Left ventricle myocardium inferior (tissue), 1 donor: ENCODE measurements at regions not wholly inside any gene's neighbourhood (a gene's known extent, or its start where the extent isn't known, plus 50 kb on each side); places are given as distances from the start of the nearest gene placed in this dataset.
"Not testable (repeated sequence)": the region's sequence is repeated elsewhere in the genome, so short reads cannot be mapped to it uniquely, and the experiment has no call there.

Experiments used
- DNase-seq: peaks from one replicate; pipeline ENCODE4 v3.0.0-alpha.2; 2020
- H3K27ac ChIP-seq: fragments of 200-600 bp; replicated peaks from 2 replicates; pipeline ENCODE4 v1.8.0; 2021
- H3K27me3 ChIP-seq: fragments of 200-600 bp; 2 replicates; pipeline ENCODE4 v1.8.0; 2021; ENCODE audit warnings: low read depth
- H3K36me3 ChIP-seq: fragments of 200-600 bp; 2 replicates; pipeline ENCODE4 v1.8.0; 2021
- H3K4me1 ChIP-seq: fragments of 200-600 bp; 2 replicates; pipeline ENCODE4 v1.8.0; 2021
- H3K4me3 ChIP-seq: fragments of 200-600 bp; 2 replicates; pipeline ENCODE4 v1.8.0; 2021; ENCODE audit warnings: mild to moderate bottlenecking, moderate library complexity
- H3K9me3 ChIP-seq: fragments of 200-600 bp; replicated peaks from 2 replicates; pipeline ENCODE4 v1.8.0; 2021
- intact Hi-C: fragments of 100-400 bp; cut with micrococcal nuclease; formaldehyde crosslinking; loops from one replicate; pipeline ENCODE4 v1.11.0; 2022
- TF ChIP-seq, protein P1 (sequence below): fragments of 200-600 bp; IDR thresholded peaks from 2 replicates; pipeline ENCODE4 v1.8.0; 2021; ENCODE audit warnings: antibody characterized with exemption, mild to moderate bottlenecking, borderline replicate concordance
- donor health status: DM: no; HTN: yes; CAD: no; lungs with severe emphysema.

DNA sequence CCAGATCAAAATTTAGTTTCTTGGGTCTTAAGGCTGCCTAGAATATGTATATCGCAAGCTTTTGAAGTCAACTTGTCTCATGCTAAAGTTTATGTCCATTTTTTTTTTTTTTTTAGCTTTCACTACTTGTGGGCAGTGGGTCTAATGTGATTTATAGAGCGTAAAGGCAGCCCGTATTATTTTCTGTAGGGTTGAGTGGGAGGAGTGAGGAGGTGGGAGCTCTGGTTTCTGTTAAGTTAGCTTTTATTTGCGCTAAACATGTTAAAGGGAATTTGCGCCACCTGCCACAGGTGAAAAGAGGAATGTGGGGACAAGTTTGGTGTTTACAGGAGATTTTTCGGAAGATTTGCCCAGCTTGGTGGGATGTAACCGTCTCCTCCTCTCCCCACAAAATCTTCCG is 234.2 kb downstream of the IL20RB start:
- Histone ChIP-seq H3K4me3 (no peak overlapping the region), H3K4me1 (no peaks in the 10 kb centered on the region), H3K27ac (no peak overlapping the region), H3K9me3 (no peaks in the 10 kb centered on the region), H3K27me3 (no peaks in the 10 kb centered on the region), H3K36me3 (no peaks in the 10 kb centered on the region)
- TF ChIP-seq, protein P1, sequence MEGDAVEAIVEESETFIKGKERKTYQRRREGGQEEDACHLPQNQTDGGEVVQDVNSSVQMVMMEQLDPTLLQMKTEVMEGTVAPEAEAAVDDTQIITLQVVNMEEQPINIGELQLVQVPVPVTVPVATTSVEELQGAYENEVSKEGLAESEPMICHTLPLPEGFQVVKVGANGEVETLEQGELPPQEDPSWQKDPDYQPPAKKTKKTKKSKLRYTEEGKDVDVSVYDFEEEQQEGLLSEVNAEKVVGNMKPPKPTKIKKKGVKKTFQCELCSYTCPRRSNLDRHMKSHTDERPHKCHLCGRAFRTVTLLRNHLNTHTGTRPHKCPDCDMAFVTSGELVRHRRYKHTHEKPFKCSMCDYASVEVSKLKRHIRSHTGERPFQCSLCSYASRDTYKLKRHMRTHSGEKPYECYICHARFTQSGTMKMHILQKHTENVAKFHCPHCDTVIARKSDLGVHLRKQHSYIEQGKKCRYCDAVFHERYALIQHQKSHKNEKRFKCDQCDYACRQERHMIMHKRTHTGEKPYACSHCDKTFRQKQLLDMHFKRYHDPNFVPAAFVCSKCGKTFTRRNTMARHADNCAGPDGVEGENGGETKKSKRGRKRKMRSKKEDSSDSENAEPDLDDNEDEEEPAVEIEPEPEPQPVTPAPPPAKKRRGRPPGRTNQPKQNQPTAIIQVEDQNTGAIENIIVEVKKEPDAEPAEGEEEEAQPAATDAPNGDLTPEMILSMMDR = no peak
- intact Hi-C loops = no loop called here
- DNase-seq = no peak

DNA sequence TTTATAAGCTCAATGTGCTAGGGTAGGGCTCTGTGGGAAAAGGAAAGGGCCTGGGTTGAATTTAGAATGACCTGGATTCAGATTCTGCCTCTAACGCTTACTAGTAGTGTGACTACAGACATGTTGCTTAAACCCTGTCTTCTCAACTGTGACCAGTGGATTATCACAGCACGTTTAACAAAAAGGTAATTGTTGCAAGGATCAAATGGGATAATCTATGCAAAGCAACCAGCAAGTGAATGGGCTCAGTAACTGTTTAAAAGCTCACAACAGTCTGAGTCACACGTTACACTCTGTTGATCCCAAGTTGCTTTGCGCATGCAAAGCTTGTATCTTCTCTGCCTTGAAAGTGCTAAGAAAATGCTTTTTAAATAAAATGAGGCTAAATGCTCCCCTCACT is 236.5 kb downstream of the IL20RB start:
- DNase-seq = no peak
- TF ChIP-seq, protein P1 = no peak
- H3K36me3 ChIP-seq = no peaks in the 10 kb centered on the region
- no peak overlapping the region for H3K4me3 ChIP-seq
- no peaks in the 10 kb centered on the region for H3K27me3 ChIP-seq
- H3K4me1 ChIP-seq = no peaks in the 10 kb centered on the region
- no peak overlapping the region for H3K27ac ChIP-seq
- H3K9me3 ChIP-seq = no peaks in the 10 kb centered on the region
- intact Hi-C loops = no loop called here

DNA sequence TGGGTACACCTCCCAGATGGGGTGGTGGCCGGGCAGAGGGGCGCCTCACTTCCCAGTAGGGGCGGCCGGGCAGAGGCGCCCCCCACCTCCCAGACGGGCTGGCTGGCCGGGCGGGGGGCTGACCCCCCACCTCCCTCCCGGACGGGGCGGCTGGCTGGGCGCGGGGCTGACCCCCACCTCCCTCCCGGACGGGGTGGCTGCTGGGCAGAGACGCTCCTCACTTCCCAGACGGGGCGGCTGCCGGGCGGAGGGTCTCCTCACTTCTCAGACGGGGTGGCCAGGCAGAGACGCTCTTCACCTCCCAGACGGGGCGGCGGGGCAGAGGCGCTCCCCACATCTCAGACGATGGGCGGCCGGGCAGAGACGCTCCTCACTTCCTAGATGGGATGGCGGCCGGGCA is 240.6 kb downstream of the IL20RB start:
- intact Hi-C loops, DNase-seq: not testable (repeated sequence)

DNA sequence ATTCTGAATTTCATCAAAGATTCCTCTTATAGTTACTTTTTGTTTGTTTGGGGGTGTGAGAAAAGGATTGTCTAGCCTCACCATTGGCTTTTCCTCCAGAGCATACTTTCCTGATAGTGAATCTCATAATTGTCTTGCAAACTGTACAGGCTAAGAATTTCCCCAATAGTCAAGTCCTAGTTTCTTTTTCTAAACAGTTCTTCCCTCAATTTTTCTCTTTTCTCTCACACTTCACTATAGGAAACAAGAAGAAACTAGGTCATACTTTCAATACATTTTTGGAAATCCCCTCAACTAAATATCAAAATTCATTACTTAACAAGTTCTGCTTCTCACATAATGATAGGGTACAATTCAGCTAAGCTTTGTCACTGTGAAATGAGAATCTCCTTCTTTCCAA is 241.9 kb downstream of the IL20RB start:
- Histone ChIP-seq H3K27ac (no peak overlapping the region), H3K4me1 (peaks cover 4% of the 10 kb centered on the region), H3K36me3 (no peaks in the 10 kb centered on the region), H3K27me3 (no peaks in the 10 kb centered on the region), H3K4me3 (no peak overlapping the region), H3K9me3 (no peaks in the 10 kb centered on the region)
- TF ChIP-seq, protein P1 = no peak
- no peak for DNase-seq
- intact Hi-C loops = no loop called here

More for the DNA sequence above, 240.6 kb downstream of the IL20RB start:
- H3K4me1 ChIP-seq, H3K4me3 ChIP-seq, H3K27ac ChIP-seq, H3K9me3 ChIP-seq, H3K36me3 ChIP-seq, H3K27me3 ChIP-seq: not testable (repeated sequence)

DNA sequence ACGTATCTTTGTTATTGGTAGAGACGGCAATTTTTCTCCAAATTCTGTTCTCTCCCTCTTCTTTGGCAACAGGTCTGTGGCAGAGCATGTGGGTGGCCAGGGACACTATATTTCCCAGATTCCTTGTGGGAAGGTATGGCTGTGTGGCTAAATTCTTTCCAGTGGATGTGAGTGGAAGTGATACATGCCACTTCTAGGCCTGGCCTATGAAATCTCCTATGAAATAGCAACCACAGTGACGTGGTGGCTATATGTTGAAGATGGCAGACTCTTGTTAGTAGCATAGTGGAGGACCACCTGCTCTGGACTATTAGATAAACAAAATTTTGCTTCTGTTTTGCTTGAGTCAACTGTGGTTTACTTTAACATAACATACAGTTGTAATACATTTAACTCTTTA is 243.3 kb downstream of the IL20RB start:
- Histone ChIP-seq H3K36me3 (no peaks in the 10 kb centered on the region), H3K27ac (no peak overlapping the region), H3K4me1 (peaks cover 10% of the 10 kb centered on the region), H3K27me3 (no peaks in the 10 kb centered on the region), H3K9me3 (no peaks in the 10 kb centered on the region), H3K4me3 (no peak overlapping the region)
- TF ChIP-seq, protein P1 = no peak
- no peak for DNase-seq
- intact Hi-C loops = no loop called here

DNA sequence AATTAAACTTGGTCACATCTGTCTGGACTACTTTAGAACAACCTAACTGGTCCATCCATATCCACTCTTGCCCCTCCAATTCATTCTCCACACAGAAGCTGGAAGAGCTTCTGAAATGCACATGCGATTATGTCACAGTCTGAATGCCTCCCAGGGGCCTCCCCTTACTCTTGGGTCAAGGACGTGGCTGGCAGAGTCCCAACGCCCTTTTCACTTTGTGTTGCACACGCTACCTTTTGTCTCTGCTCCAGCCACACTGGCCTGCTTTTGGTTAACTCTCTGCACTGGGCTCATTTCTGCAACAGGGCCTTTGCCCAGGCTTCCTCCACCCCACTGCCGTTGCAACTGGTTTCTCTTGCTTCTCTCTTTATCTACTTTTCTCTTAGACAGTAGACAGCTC is 245.2 kb downstream of the IL20RB start:
- DNase-seq = peak; percentile 21
- Histone ChIP-seq H3K9me3 (no peaks in the 10 kb centered on the region), H3K36me3 (no peaks in the 10 kb centered on the region), H3K27ac (no peak overlapping the region), H3K4me1 (peaks cover 10% of the 10 kb centered on the region), H3K27me3 (no peaks in the 10 kb centered on the region), H3K4me3 (no peak overlapping the region)
- intact Hi-C loops = no loop called here
- TF ChIP-seq, protein P1 = no peak
